GM12874 (cell line): ENCODE measurements at regions not wholly inside any gene's neighbourhood (a gene's known extent, or its start where the extent isn't known, plus 50 kb on each side); places are given as distances from the start of the nearest gene placed in this dataset.
A peak's percentile ranks its signal among the peaks of the same experiment; 100 is the strongest.

Experiments
- CTCF ChIP-seq: IDR thresholded peaks from 2 replicates; pipeline ENCODE4 v1.5.1; 2011; ENCODE audit warnings: low read depth, mild to moderate bottlenecking, control low read depth, low read length, moderate library complexity; ENCODE audit not compliant: insufficient read depth

- TF ChIP-seq CTCF = no peak
These were observed 154.8 kb upstream of the FHL2 start for GRCh38 chr2:105553538-105554196.

GRCh38 chr2:105546628-105546974, 147.8 kb upstream of the FHL2 start:
- TF ChIP-seq CTCF = no peak

GRCh38 chr2:105545730-105546627, 147.1 kb upstream of the FHL2 start:
- peak; percentile 66 for TF ChIP-seq CTCF

- TF ChIP-seq CTCF = no peak
These were observed 145.9 kb upstream of the FHL2 start for GRCh38 chr2:105544591-105545377.

GRCh38 chr2:105541189-105542050, 142.6 kb upstream of the FHL2 start:
- TF ChIP-seq CTCF = no peak

- TF ChIP-seq CTCF = no peak
These were observed 141.8 kb upstream of the FHL2 start for GRCh38 chr2:105540642-105541041.
